Right lobe of liver (tissue), 6 donors: ENCODE measurements at regions not wholly inside any gene's neighbourhood (a gene's known extent, or its start where the extent isn't known, plus 50 kb on each side); places are given as distances from the start of the nearest gene placed in this dataset.
A peak's percentile ranks its signal among the peaks of the same experiment; 100 is the strongest.

Source experiments
- ATAC-seq, 4 donors: fragments of 200-7000 bp; cut with Tn5 transposase; one replicate each; pipeline ENCODE4 v1.9.1; 2020; ENCODE audit warnings: mild to moderate bottlenecking in 4 of 4, moderate library complexity in 4 of 4
- DNase-seq, 3 donors: peaks; one replicate each; pipeline ENCODE4 v3.0.0-alpha.2; 2020
- H3K27ac ChIP-seq, 3 donors: fragments of 200-600 bp; one replicate each; pipeline ENCODE4 v1.8.0; 2022
- H3K27me3 ChIP-seq, 2 donors: fragments of 200-600 bp; one replicate each; pipeline ENCODE4 v1.8.0; 2022
- H3K36me3 ChIP-seq, 4 donors: fragments of 200-600 bp; sonication (generic) in 1 of 4; one replicate each; pipeline versions ENCODE4 v1.5.1 to v1.8.0; 2017 to 2022; ENCODE audit warnings: control low read depth in 1 of 4
- H3K4me1 ChIP-seq, 4 donors: fragments of 200-600 bp; sonication (generic) in 1 of 4; one replicate each; pipeline versions ENCODE4 v1.5.1 to v1.8.0; 2017 to 2022; ENCODE audit warnings: control low read depth in 1 of 4
- H3K4me3 ChIP-seq, 3 donors: fragments of 200-600 bp; one replicate each; pipeline ENCODE4 v1.8.0; 2022
- H3K9me3 ChIP-seq, 4 donors: fragments of 200-600 bp; sonication (generic) in 1 of 4; one replicate each; pipeline versions ENCODE4 v1.5.1 to v1.8.0; 2017 to 2022; ENCODE audit warnings: control low read depth in 1 of 4
- CTCF ChIP-seq, 4 donors: fragments of 200-600 bp in 3 of 4; fragments of 450-650 bp in 1 of 4; IDR thresholded peaks; one replicate each; pipeline versions ENCODE4 v1.5.1 to v1.8.0; 2016 to 2022; ENCODE audit warnings: antibody characterized with exemption in 4 of 4, mild to moderate bottlenecking in 2 of 4
- POLR2A ChIP-seq: fragments of 450-650 bp; IDR thresholded peaks from one replicate; pipeline ENCODE4 v1.6.1; 2017; ENCODE audit warnings: antibody characterized with exemption, mild to moderate bottlenecking
- WGBS: methylation state at CpG from one replicate; pipeline ENCODE4 v1.1.6; 2018; ENCODE audit warnings: low coverage, low lambda C conversion rate; ENCODE audit not compliant: insufficient coverage; ENCODE audit errors: missing lambda C conversion rate; 5-methylcytosine and 5-hydroxymethylcytosine counted together
- intact Hi-C, 2 donors: fragments of 100-400 bp; cut with DNase I; formaldehyde crosslinking; loops; one replicate each; pipeline versions ENCODE4 v1.11.2 to v1.14.1; 2022
- donor health status: DM: no; HTN: yes; CAD: no.
- donor health status: DM: no; HTN: no; CAD: no.
- donor health status: DM: no; HTN: no; CAD: no.
- donor health status: DM: no; HTN: yes; CAD: no.
- donor health status: DM: no; HTN: yes; CAD: no.

- Histone ChIP-seq H3K27me3 (no peaks in the 10 kb centered on the region), H3K4me3 (no peak overlapping the region), H3K4me1 (no peaks in the 10 kb centered on the region), H3K27ac (no peak overlapping the region), H3K36me3 (no peaks in the 10 kb centered on the region), H3K9me3 (no peaks in the 10 kb centered on the region)
- ATAC-seq, result no peak
- intact Hi-C loops, result no loop called here
- WGBS, result 71% methylated on average over 1 of the region's 3 CpGs
- DNase-seq, result peak in 1 of 3 donors; percentile 13
- no peak for TF ChIP-seq CTCF (IDR thresholded peaks at IDR 0.05)
- no peak for TF ChIP-seq POLR2A
Measured at GRCh38 chr2:10987861-10988260, 76.1 kb downstream of the KCNF1 start.

- DNase-seq, result no peak
- 92% methylated on average over 4 of the region's 4 CpGs for WGBS
- no peaks in the 10 kb centered on the region for H3K27me3 ChIP-seq
- no peaks in the 10 kb centered on the region for H3K9me3 ChIP-seq
- no peak overlapping the region for H3K27ac ChIP-seq
- no peak for TF ChIP-seq CTCF (IDR thresholded peaks at IDR 0.05)
- no peak for TF ChIP-seq POLR2A
- ATAC-seq, result no peak
- intact Hi-C loops, result no loop called here
- no peak overlapping the region for H3K4me3 ChIP-seq
- no peaks in the 10 kb centered on the region for H3K36me3 ChIP-seq
- no peaks in the 10 kb centered on the region for H3K4me1 ChIP-seq
Measured at GRCh38 chr2:10989151-10989550, 77.4 kb downstream of the KCNF1 start.

- no peaks in the 10 kb centered on the region for H3K4me1 ChIP-seq
- no peak for ATAC-seq
- no peak overlapping the region for H3K27ac ChIP-seq
- intact Hi-C loops, result no loop called here
- H3K27me3 ChIP-seq, result no peaks in the 10 kb centered on the region
- TF ChIP-seq POLR2A, result no peak
- no peak for TF ChIP-seq CTCF (IDR thresholded peaks at IDR 0.05)
- no peak for DNase-seq
- H3K36me3 ChIP-seq, result no peaks in the 10 kb centered on the region
- 81% methylated on average over 2 of the region's 2 CpGs for WGBS
- no peaks in the 10 kb centered on the region for H3K9me3 ChIP-seq
- no peak overlapping the region for H3K4me3 ChIP-seq
Measured at GRCh38 chr2:10989782-10990181, 78.0 kb downstream of the KCNF1 start.

- no peaks in the 10 kb centered on the region for H3K9me3 ChIP-seq
- no peaks in the 10 kb centered on the region for H3K36me3 ChIP-seq
- no peaks in the 10 kb centered on the region for H3K4me1 ChIP-seq
- DNase-seq (peak in 1 of 3 donors; percentile 25), ATAC-seq (no peak)
- H3K27ac ChIP-seq, result no peak overlapping the region
- H3K27me3 ChIP-seq, result no peaks in the 10 kb centered on the region
- intact Hi-C loops, result no loop called here
- no peak overlapping the region for H3K4me3 ChIP-seq
- 27% methylated on average over 2 of the region's 5 CpGs for WGBS
- TF ChIP-seq CTCF (IDR thresholded peaks at IDR 0.05) (no peak), POLR2A (no peak)
Measured at GRCh38 chr2:10990561-10991111, 78.9 kb downstream of the KCNF1 start.
